ENCODE measurements at regions not wholly inside any gene's neighbourhood (a gene's known extent, or its start where the extent isn't known, plus 50 kb on each side); places are given as distances from the start of the nearest gene placed in this dataset.

DNA sequence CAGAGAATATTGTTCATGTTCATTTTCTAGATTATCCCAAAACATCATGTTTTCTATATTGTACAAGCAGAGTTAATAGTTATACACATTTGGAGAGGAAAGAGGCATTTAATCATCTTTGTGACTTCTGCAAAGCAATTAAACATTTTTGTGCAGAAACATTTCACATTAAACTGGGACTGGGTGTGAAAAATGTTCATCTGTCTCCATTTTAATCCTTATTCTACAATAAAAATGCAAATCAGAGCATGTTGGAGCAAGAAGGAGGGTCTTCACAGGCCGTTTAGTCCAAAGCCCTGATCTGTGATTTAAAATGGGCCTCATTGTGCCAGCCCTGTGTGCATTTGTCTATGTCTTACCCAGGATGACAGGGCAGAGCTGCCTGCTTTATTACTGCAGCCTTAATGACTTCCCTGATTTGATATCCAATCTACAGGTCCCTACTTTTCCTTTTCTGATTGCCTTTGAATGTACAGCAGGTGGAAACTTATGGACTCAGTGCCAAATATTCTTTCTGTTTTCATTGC, 183.5 kb downstream of the CAVIN4 start:
- H3K27me3 ChIP-seq: peaks cover 0 to 4% (median 0%) of the 10 kb centered on the region in 9 donors
- TF ChIP-seq, protein P1, sequence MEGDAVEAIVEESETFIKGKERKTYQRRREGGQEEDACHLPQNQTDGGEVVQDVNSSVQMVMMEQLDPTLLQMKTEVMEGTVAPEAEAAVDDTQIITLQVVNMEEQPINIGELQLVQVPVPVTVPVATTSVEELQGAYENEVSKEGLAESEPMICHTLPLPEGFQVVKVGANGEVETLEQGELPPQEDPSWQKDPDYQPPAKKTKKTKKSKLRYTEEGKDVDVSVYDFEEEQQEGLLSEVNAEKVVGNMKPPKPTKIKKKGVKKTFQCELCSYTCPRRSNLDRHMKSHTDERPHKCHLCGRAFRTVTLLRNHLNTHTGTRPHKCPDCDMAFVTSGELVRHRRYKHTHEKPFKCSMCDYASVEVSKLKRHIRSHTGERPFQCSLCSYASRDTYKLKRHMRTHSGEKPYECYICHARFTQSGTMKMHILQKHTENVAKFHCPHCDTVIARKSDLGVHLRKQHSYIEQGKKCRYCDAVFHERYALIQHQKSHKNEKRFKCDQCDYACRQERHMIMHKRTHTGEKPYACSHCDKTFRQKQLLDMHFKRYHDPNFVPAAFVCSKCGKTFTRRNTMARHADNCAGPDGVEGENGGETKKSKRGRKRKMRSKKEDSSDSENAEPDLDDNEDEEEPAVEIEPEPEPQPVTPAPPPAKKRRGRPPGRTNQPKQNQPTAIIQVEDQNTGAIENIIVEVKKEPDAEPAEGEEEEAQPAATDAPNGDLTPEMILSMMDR (IDR thresholded peaks at IDR 0.05): no peak
- no peaks in the 10 kb centered on the region for H3K36me3 ChIP-seq
- no peak overlapping the region for H3K27ac ChIP-seq
- DNase-seq (no peak), ATAC-seq (no peak)
- intact Hi-C loops (cut with DNase I): no loop called here
- no peak overlapping the region for H3K4me3 ChIP-seq
- H3K4me1 ChIP-seq: no peaks in the 10 kb centered on the region
- WGBS, 4 donors: 11 to 18% (median 13%) methylated on average over 1 of the region's 1 CpG
- H3K9me3 ChIP-seq: peaks cover 0 to 11% (median 0%) of the 10 kb centered on the region in 12 donors

DNA sequence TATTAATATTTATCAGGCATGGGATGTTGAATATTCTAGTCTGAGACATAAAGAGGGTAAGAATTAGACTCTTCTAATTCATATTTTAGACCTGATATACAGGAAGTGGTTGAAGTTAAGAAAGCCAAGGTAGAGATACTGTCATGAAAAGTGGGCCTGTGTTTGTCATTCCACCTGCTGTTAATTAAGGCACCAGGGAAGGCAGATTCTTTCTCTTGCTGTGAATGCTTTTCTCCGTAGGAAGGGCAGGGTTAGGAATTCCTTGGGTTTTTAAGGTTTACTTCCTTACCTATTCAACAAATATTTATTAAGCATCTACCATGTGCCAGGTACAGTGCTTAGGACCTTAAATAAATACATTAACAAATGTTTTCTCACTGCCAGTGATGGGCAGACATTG, 196.4 kb downstream of the CAVIN4 start:
- peaks cover 0 to 3% (median 0%) of the 10 kb centered on the region in 9 donors for H3K27me3 ChIP-seq
- H3K36me3 ChIP-seq: no peaks in the 10 kb centered on the region
- TF ChIP-seq, protein P1 (IDR thresholded peaks at IDR 0.05): no peak
- no peak for TF ChIP-seq POLR2A (IDR thresholded peaks at IDR 0.05)
- ATAC-seq: no peak
- H3K27ac ChIP-seq: no peak overlapping the region
- 21 to 44% (median 28%) methylated on average over 1 of the region's 1 CpG for WGBS, 4 donors
- no peaks in the 10 kb centered on the region for H3K4me1 ChIP-seq
- H3K4me3 ChIP-seq: no peak overlapping the region
- no peak for DNase-seq
- intact Hi-C loops (cut with DNase I): no loop called here
- H3K9me3 ChIP-seq: no peaks in the 10 kb centered on the region

DNA sequence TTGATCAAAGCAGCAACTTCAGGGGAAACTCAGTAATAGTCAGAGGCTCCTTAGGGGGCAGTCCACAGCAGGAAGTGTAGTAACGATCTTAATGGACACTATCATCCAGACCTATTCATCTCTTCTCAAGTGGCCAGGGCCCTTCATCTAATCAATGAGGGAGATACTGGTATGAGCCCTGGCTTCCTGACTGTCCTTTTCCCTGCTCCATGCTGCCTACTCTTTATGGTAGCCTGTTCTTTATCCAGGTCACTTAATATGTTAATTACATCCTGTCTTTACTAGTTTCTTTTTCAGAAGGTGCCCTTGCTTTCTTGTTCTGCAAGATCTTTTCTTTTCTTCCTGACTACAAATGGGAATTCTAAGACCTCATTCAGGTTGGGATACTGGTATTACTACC, 197.1 kb downstream of the CAVIN4 start:
- H3K4me3 ChIP-seq: no peak overlapping the region
- H3K27me3 ChIP-seq: peaks cover 0 to 3% (median 0%) of the 10 kb centered on the region in 9 donors
- ATAC-seq (no peak), DNase-seq (no peak)
- no peak overlapping the region for H3K27ac ChIP-seq
- H3K4me1 ChIP-seq: no peaks in the 10 kb centered on the region
- 0 to 11% (median 6%) methylated on average over 1 of the region's 1 CpG for WGBS, 4 donors
- H3K36me3 ChIP-seq: no peaks in the 10 kb centered on the region
- H3K9me3 ChIP-seq: no peaks in the 10 kb centered on the region
- TF ChIP-seq, protein P1 (IDR thresholded peaks at IDR 0.05): no peak
- TF ChIP-seq POLR2A (IDR thresholded peaks at IDR 0.05): no peak
- intact Hi-C loops (cut with DNase I): no loop called here

DNA sequence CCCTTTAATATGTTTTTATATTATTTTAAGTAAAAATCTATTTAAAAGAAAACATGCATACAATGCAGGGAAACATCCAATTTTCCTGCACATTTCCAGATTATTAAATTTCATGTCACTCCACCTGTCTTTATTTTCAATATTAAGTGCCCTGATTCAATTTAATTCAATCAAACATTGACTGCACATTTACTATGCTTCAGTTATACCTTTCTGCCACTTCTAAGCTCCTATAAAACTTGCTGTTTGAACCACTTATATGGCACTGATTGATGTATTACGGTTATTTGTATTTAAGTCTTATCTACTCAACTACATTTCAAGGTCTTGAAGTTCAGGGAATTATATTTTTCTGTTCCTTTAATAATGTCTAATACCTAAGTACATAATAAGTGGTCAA, 198.0 kb downstream of the CAVIN4 start:
- intact Hi-C loops (cut with DNase I): no loop called here
- H3K36me3 ChIP-seq: no peaks in the 10 kb centered on the region
- TF ChIP-seq, protein P1 (IDR thresholded peaks at IDR 0.05): no peak
- TF ChIP-seq POLR2A (IDR thresholded peaks at IDR 0.05): no peak
- WGBS, 4 donors: 87 to 95% (median 90%) methylated on average over 1 of the region's 1 CpG
- no peak overlapping the region for H3K27ac ChIP-seq
- ATAC-seq (no peak), DNase-seq (no peak)
- H3K4me1 ChIP-seq: no peaks in the 10 kb centered on the region
- no peak overlapping the region for H3K4me3 ChIP-seq
- peaks cover 0 to 4% (median 0%) of the 10 kb centered on the region in 12 donors for H3K9me3 ChIP-seq
- peaks cover 0 to 3% (median 0%) of the 10 kb centered on the region in 9 donors for H3K27me3 ChIP-seq

Data from heart left ventricle (tissue), 16 donors.